Globus pallidus (tissue), 1 donor: ENCODE measurements at regions not wholly inside any gene's neighbourhood (a gene's known extent, or its start where the extent isn't known, plus 50 kb on each side); places are given as distances from the start of the nearest gene placed in this dataset.
"Not testable (repeated sequence)": the region's sequence is repeated elsewhere in the genome, so short reads cannot be mapped to it uniquely, and the experiment has no call there.

Experiments
- DNase-seq: peaks from one replicate; pipeline ENCODE4 v3.0.0-alpha.2; 2015; ENCODE audit warnings: low spot score

GRCh38 chr17:26731005-26731921 is 562.7 kb upstream of the WSB1 start:
- DNase-seq: no peak

DNA sequence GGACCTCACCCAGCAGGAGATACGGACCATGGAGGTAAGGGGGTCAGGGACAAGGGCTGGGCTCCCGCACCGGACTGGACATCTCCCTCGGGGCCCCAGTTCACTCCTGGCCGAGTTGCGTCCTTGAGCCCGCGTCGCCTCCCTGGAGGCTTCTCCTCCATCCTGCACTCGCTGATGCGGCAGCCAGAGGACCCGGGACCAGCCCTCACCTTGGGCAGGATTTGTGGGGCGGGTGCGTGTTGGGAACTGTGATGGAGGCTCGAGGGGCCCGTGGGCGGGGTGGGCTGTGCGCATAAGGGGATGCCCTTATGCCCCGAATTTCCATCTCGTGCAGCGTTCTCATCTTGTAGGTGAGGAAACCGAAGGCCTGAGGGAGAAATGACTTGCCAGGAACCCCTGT is 562.0 kb upstream of the WSB1 start:
- DNase-seq: not testable (repeated sequence)

DNA sequence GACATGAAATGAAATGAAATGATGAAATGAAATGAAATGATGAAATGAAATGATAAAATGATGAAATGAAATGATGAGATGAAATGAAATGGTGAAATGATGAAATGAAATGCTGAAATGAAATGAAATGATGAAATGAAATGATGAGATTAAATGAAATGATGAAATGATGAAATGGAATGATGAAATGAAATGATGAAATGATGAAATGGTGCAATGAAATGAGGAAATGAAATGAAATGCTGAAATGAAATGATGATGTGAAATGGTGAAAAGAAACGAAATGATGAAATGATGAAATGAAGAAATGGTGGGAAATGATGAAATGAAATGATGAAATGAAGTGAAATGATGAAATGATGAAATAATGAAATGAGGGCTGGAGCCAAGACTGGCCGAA is 559.1 kb upstream of the WSB1 start:
- DNase-seq: not testable (repeated sequence)

GRCh38 chr17:26735977-26736376 is 557.9 kb upstream of the WSB1 start:
- DNase-seq: not testable (repeated sequence)

- no peak for DNase-seq
These were observed 527.8 kb upstream of the WSB1 start for GRCh38 chr17:26765860-26766709.

- DNase-seq: no peak
These were observed 527.2 kb upstream of the WSB1 start for GRCh38 chr17:26766743-26767142.

DNA sequence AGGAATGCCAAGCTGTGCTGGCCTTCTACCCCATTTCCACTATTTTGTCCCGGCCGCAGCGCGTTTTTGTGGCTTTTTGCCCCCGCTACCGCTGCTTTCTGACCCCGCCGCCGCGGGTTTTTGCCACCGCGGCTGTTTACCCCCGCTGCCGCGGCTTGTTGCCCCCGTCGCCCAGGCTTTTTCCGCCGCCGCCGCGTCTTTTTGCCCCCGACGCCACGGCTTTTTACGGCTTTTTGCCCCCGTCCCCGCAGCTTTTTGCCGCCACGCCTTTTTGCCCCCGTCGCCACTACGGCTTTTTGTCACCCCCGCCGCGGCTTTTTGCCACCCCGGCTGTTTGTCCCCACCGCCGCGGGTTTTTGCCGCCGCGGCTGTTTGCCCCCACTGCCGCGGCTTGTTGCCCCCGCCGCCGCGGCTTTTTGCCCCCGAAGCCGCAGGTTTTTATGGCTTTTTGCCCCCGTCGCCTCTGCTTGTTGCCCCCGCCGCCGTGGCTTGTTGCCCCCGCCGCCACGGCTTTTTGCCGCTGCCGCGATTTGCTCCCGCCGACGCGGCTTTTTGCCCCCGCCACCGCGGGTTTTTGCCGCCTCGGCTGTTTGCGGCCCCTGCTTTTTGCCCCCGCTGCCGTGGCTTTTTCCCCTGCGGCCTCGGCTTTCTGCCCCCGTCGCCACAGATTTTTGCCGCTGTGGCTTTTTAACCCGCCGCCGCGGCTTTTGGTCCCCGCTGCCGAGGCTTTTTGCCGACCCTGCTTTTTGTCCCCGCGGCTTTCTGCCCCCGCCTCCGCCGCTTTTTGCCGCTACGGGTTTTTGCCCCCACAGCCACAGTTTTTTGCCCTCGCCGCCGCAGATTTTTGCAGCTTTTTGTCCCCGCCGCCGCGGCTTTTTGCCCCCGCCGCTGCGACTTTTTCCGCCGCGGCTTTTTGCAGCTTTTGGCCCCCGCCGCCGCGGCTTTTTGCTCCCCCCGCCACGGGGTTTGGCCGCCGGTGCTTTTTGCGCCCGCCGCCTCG is 520.4 kb upstream of the WSB1 start:
- no peak for DNase-seq

- no peak for DNase-seq
These were observed 519.4 kb upstream of the WSB1 start for GRCh38 chr17:26774291-26775218.

DNA sequence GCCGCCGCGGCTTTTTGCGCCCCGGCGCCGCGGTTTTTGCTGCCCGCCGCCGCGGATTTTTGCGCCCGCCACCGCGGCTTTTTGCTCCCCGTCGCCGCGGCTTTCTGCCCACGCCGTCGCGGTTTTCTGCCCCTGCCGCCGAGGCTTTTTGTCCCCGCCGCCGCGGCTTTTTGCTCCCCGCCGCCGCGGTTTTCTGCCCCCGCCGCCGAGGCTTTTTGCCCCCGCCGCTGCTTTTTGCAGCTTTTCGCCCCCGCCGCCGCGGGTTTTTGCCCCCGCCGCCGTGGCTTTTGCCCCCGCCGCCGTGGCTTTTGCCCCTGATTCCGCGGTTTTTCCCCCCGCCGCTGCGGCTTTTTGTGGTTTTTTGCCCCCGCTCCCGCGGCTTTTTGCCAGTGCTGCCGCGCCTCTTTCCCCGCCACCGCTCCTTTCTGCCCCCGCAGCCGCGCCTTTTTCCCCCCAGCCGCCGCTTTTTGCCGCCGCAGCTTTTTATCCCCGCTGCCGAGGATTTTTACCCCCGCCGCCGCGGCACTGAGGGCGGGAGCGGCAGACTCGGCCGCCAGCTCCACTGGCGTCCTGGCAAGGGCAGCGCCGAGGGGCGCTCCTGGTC is 518.6 kb upstream of the WSB1 start:
- DNase-seq: no peak

GRCh38 chr17:26780187-26780814 is 513.6 kb upstream of the WSB1 start:
- DNase-seq: not testable (repeated sequence)

- no peak for DNase-seq
These were observed 511.8 kb upstream of the WSB1 start for GRCh38 chr17:26782153-26782552.

- DNase-seq: no peak
These were observed 501.4 kb upstream of the WSB1 start for GRCh38 chr17:26792486-26792885.

DNA sequence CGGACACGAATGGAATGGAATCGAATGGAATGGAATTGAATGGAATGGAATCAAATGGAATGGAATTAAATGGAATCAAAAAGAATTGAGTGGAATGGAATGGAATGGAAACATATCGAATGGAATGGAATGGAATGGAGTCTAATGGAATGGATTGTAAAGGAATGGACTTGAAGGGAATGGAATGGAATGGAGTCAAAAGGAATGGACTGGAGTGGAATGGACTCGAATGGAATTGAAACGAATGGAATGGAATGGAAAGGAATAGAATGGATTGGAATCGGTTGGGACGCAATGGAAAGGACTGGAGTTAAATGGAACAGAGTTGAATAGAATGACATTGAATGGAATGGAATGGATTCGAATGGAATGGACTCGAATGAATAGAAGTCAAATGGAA is 486.9 kb upstream of the WSB1 start:
- DNase-seq: no peak

DNA sequence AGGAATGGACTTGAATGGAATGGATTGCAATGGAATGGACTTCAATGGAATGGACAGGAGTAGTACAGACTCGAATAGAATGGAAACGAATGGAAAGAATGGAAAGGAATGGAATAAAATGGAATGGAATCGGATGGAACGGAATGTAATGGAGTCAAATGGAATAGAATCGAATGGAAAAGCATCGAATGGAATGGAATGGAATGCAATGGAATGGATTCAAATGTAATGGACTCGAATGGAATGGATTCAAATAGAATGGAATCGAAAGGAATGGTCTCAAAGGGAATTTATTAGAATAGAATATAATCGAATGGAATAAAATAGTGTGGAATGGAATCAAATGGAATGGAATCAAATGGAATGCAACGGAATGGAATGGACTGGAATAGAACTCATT is 484.9 kb upstream of the WSB1 start:
- DNase-seq: no peak

DNA sequence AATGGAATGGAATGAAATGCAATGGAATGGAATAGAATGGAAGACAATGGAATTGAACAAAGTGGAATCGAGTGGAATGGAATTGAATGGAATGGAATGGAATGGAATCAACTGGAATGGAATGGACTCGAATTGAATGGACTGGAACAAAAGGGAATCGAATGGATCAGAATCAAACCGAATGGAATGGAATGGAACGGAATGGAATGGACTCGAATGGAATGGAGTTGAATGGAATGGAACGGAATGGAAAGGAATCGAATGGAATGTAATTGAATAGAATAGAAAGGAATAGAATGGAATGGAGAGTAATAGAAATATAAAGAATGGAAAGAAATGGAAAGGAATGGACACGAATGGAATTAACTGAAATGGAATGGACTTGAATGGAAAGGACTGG is 475.2 kb upstream of the WSB1 start:
- DNase-seq: peak; percentile 6
